ENCODE measurements at regions not wholly inside any gene's neighbourhood (a gene's known extent, or its start where the extent isn't known, plus 50 kb on each side); places are given as distances from the start of the nearest gene placed in this dataset.

DNA sequence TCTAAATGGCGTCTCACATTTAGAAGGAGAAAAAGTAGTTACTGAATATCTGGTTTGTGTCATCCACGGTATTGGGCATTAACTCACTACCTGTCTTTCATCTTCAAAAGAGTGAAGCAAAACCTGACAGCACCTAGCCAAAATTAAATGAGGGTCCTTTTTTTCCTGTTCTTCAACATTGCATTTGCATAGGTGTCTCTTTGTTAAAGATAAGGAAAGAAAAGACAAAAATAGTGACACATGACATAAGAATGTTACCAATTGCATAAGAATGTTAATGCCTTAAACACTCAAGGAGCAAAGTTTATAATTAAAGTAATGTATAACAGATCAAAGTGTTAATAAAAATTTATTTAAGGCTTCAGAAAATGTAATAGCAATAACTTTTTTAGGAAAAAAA is 61.4 kb upstream of the MANEA start:
- Histone ChIP-seq H3K36me3 (no peaks in the 10 kb centered on the region), H3K4me1 (no peaks in the 10 kb centered on the region), H3K9me3 (no peaks in the 10 kb centered on the region), H3K4me3 (no peak overlapping the region), H3K27ac (no peak overlapping the region), H3K27me3 (ENCODE audit: low read depth) (no peaks in the 10 kb centered on the region)
- intact Hi-C loops (cut with DNase I): no loop called here
- ATAC-seq (no peak), DNase-seq (no peak)
- TF ChIP-seq, protein P1, sequence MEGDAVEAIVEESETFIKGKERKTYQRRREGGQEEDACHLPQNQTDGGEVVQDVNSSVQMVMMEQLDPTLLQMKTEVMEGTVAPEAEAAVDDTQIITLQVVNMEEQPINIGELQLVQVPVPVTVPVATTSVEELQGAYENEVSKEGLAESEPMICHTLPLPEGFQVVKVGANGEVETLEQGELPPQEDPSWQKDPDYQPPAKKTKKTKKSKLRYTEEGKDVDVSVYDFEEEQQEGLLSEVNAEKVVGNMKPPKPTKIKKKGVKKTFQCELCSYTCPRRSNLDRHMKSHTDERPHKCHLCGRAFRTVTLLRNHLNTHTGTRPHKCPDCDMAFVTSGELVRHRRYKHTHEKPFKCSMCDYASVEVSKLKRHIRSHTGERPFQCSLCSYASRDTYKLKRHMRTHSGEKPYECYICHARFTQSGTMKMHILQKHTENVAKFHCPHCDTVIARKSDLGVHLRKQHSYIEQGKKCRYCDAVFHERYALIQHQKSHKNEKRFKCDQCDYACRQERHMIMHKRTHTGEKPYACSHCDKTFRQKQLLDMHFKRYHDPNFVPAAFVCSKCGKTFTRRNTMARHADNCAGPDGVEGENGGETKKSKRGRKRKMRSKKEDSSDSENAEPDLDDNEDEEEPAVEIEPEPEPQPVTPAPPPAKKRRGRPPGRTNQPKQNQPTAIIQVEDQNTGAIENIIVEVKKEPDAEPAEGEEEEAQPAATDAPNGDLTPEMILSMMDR (IDR thresholded peaks at IDR 0.05): no peak

DNA sequence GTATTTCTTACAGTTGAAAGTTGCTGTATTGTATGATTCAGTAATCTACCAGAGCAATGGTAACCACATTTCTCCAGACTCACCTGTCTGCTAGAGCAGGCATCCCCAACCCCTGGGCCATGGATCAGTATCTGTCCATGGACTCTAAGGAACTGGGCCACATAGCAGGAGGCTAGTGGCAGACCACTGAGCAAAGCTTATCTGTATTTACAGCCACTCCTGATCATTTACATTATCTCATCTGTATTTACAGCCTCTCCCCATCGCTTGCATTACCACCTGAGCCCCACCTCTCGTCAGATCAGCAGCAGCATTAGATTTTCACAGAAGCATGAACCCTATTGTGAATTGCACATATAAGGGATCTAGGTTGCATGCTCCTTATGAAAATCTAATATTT is 60.3 kb upstream of the MANEA start:
- Histone ChIP-seq H3K4me3 (no peak overlapping the region), H3K36me3 (no peaks in the 10 kb centered on the region), H3K27me3 (ENCODE audit: low read depth) (no peaks in the 10 kb centered on the region), H3K27ac (no peak overlapping the region), H3K9me3 (no peaks in the 10 kb centered on the region), H3K4me1 (no peaks in the 10 kb centered on the region)
- intact Hi-C loops (cut with DNase I): no loop called here
- ATAC-seq (no peak), DNase-seq (no peak)
- TF ChIP-seq, protein P1 (IDR thresholded peaks at IDR 0.05): no peak

DNA sequence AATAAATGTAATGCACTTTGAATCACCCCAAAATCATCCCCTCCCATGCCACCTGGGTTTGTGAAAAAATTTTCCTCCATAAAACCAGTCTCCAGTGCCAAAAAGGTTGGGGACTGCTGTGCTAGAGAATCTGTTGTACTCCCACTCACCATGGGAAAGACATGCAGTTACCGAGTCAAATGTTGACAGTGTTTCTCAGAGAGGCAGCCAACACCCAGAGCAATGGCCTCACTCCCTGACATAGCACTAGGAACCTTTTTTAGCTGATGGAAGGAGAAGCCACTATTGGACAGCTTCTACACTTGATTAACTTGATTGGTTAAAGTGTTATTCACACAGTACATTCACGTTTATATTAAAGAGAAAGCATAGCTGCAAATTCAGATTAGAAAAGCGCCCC is 59.8 kb upstream of the MANEA start:
- Histone ChIP-seq H3K36me3 (no peaks in the 10 kb centered on the region), H3K27me3 (ENCODE audit: low read depth) (no peaks in the 10 kb centered on the region), H3K9me3 (no peaks in the 10 kb centered on the region), H3K4me3 (no peak overlapping the region), H3K4me1 (no peaks in the 10 kb centered on the region), H3K27ac (no peak overlapping the region)
- DNase-seq (no peak), ATAC-seq (no peak)
- TF ChIP-seq, protein P1 (IDR thresholded peaks at IDR 0.05): no peak
- intact Hi-C loops (cut with DNase I): no loop called here

DNA sequence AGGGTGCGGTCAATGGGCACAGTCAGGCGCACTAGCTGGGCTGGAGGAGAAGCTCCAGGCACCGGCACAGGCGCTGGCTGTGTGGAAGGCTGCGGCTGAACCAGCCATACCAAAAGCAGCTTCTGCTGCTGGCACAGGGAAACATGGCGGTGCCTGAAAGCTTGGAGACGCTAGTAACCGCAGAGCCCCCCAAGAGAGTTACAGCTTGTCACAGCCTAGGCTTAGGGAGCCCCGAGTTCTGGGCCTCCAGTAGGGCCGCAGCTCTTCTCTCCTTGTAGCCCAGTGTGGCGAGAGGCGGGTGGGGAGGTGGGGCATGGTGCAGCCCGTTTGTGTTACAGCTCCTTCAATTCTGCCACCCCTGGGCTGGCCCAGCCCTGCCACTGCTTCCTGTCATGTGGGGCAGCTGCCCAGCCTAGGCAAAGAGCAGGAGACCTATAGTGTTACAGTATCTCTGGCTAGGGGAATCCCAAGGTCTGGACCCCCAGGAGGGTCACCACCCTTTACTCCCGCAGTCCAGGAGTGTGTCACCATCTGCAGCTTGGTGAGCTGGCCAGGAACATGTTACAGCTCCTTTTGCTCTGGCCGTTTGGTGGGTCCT is 58.6 kb upstream of the MANEA start:
- H3K27me3 ChIP-seq (ENCODE audit: low read depth): no peaks in the 10 kb centered on the region
- DNase-seq (no peak), ATAC-seq (no peak)
- H3K36me3 ChIP-seq: no peaks in the 10 kb centered on the region
- intact Hi-C loops (cut with DNase I): no loop called here
- no peak overlapping the region for H3K27ac ChIP-seq
- H3K4me1 ChIP-seq: no peaks in the 10 kb centered on the region
- H3K9me3 ChIP-seq: no peaks in the 10 kb centered on the region
- H3K4me3 ChIP-seq: no peak overlapping the region
- TF ChIP-seq, protein P1 (IDR thresholded peaks at IDR 0.05): no peak

DNA sequence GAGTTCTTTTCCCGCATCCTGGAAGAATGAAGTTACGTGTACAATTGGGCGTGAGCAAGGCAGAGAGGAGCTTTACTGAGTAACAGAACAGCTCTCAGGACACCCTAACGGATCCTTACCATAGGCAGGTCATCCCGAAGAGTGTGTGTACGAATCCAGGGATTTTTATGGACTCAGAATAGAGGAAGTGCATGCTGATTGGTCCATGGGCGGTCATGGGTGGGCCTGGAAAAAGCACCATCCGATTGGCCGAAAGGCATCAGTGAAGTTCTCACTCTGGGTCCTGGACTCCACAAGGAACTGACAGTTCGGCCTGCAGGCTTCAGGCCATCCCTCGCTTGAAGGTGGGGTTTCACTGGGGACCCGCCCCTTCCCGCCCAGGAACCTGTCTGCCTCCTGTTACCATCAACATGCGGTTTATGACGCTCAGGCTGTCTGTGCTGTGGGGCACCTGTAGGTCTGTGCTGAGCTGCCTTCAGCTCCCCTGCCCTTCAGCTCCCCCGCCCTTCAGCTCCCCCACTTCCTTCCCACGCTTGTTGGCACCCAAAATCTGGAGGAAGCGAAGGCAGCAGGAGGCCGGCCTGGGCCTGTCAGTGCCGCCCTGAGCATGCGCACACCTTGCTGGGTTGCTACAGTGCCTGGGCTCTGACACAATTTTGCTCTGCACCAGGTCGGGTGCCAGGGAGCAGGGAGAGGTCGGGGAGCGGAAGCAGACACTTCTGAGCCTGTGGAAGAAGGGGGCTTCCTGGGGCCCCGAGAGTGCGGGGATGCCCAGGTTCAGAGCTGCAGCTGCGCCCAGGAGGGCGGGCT is 57.9 kb upstream of the MANEA start:
- intact Hi-C loops (cut with DNase I): no loop called here
- Histone ChIP-seq H3K4me1 (no peaks in the 10 kb centered on the region), H3K9me3 (no peaks in the 10 kb centered on the region), H3K27me3 (ENCODE audit: low read depth) (no peaks in the 10 kb centered on the region), H3K4me3 (no peak overlapping the region), H3K27ac (no peak overlapping the region), H3K36me3 (no peaks in the 10 kb centered on the region)
- DNase-seq (no peak), ATAC-seq (peak in 1 of 2 donors; percentile 16)
- TF ChIP-seq, protein P1 (IDR thresholded peaks at IDR 0.05): no peak
